ENCODE measurements at regions not wholly inside any gene's neighbourhood (a gene's known extent, or its start where the extent isn't known, plus 50 kb on each side); places are given as distances from the start of the nearest gene placed in this dataset.

GRCh38 chr4:38320833-38321232 is 343.2 kb upstream of the KLF3 start:
- H2AFZ ChIP-seq (ENCODE audit: low read depth, low read length, severe bottlenecking), result no peak overlapping the region
- H4K20me1 ChIP-seq (ENCODE audit: low read depth, low read length), result no peaks in the 10 kb centered on the region
- H3K36me3 ChIP-seq (ENCODE audit: low read length), result no peaks in the 10 kb centered on the region
- H3F3A ChIP-seq (ENCODE audit: insufficient read depth), result peaks cover 8% of the 10 kb centered on the region; the same call in 1 of the 2 replicates
- no peaks in the 10 kb centered on the region for H3K27me3 ChIP-seq (ENCODE audit: low read length)
- TF ChIP-seq CTCF (IDR thresholded peaks at IDR 0.05; ENCODE audit: insufficient read depth, low read length, poor library complexity, severe bottlenecking) (no peak), EZH2phosphoT487 (conservative IDR thresholded peaks at IDR 0.05; ENCODE audit: low read length) (no peak)
- no peak overlapping the region for H3K27ac ChIP-seq (ENCODE audit: low read depth, low read length)
- H3K79me2 ChIP-seq (ENCODE audit: insufficient read depth, low read length), result no peaks in the 10 kb centered on the region
- no peak overlapping the region for H3K9ac ChIP-seq (ENCODE audit: low read length)
- no peak overlapping the region for H3K4me3 ChIP-seq (ENCODE audit: insufficient read depth, low read length, poor library complexity, severe bottlenecking)
- no peaks in the 10 kb centered on the region for H3K9me2 ChIP-seq (replicated peaks; ENCODE audit: insufficient read depth, low read length)
- H3K4me2 ChIP-seq (ENCODE audit: low read depth, low read length, poor library complexity, severe bottlenecking), result no peak overlapping the region
- no peaks in the 10 kb centered on the region for H3K9me3 ChIP-seq (ENCODE audit: insufficient read depth, low read length)

- peaks cover 8% of the 10 kb centered on the region; the same call in 1 of the 2 replicates for H3F3A ChIP-seq (ENCODE audit: insufficient read depth)
- no peaks in the 10 kb centered on the region for H3K9me2 ChIP-seq (replicated peaks; ENCODE audit: insufficient read depth, low read length)
- H2AFZ ChIP-seq (ENCODE audit: low read depth, low read length, severe bottlenecking), result no peak overlapping the region
- no peaks in the 10 kb centered on the region for H3K36me3 ChIP-seq (ENCODE audit: low read length)
- H3K4me3 ChIP-seq (ENCODE audit: insufficient read depth, low read length, poor library complexity, severe bottlenecking), result no peak overlapping the region
- no peaks in the 10 kb centered on the region for H3K27me3 ChIP-seq (ENCODE audit: low read length)
- no peaks in the 10 kb centered on the region for H4K20me1 ChIP-seq (ENCODE audit: low read depth, low read length)
- H3K9ac ChIP-seq (ENCODE audit: low read length), result no peak overlapping the region
- TF ChIP-seq EZH2phosphoT487 (conservative IDR thresholded peaks at IDR 0.05; ENCODE audit: low read length), result no peak
- no peak for TF ChIP-seq CTCF (IDR thresholded peaks at IDR 0.05; ENCODE audit: insufficient read depth, low read length, poor library complexity, severe bottlenecking)
- H3K4me2 ChIP-seq (ENCODE audit: low read depth, low read length, poor library complexity, severe bottlenecking), result no peak overlapping the region
- H3K9me3 ChIP-seq (ENCODE audit: insufficient read depth, low read length), result no peaks in the 10 kb centered on the region
- H3K27ac ChIP-seq (ENCODE audit: low read depth, low read length), result no peak overlapping the region
- H3K79me2 ChIP-seq (ENCODE audit: insufficient read depth, low read length), result no peaks in the 10 kb centered on the region
Observed at GRCh38 chr4:38322714-38323113, 341.3 kb upstream of the KLF3 start.

- Histone ChIP-seq H2AFZ (ENCODE audit: low read depth, low read length, severe bottlenecking) (no peak overlapping the region), H3K27me3 (ENCODE audit: low read length) (no peaks in the 10 kb centered on the region), H3K4me2 (ENCODE audit: low read depth, low read length, poor library complexity, severe bottlenecking) (no peak overlapping the region), H3K27ac (ENCODE audit: low read depth, low read length) (no peak overlapping the region), H4K20me1 (ENCODE audit: low read depth, low read length) (no peaks in the 10 kb centered on the region), H3K9me3 (ENCODE audit: insufficient read depth, low read length) (no peaks in the 10 kb centered on the region), H3K9me2 (replicated peaks; ENCODE audit: insufficient read depth, low read length) (no peaks in the 10 kb centered on the region), H3F3A (ENCODE audit: insufficient read depth) (peaks cover 8% of the 10 kb centered on the region; the same call in 1 of the 2 replicates), H3K9ac (ENCODE audit: low read length) (no peak overlapping the region), H3K36me3 (ENCODE audit: low read length) (no peaks in the 10 kb centered on the region), H3K4me3 (ENCODE audit: insufficient read depth, low read length, poor library complexity, severe bottlenecking) (no peak overlapping the region), H3K79me2 (ENCODE audit: insufficient read depth, low read length) (no peaks in the 10 kb centered on the region)
- TF ChIP-seq EZH2phosphoT487 (conservative IDR thresholded peaks at IDR 0.05; ENCODE audit: low read length), result no peak
- no peak for TF ChIP-seq CTCF (IDR thresholded peaks at IDR 0.05; ENCODE audit: insufficient read depth, low read length, poor library complexity, severe bottlenecking)
Observed at GRCh38 chr4:38323141-38323641, 340.8 kb upstream of the KLF3 start.

Measured in SU-DHL-6 (cell line).